ENCODE measurements at regions not wholly inside any gene's neighbourhood (a gene's known extent, or its start where the extent isn't known, plus 50 kb on each side); places are given as distances from the start of the nearest gene placed in this dataset.
"Not testable (repeated sequence)": the region's sequence is repeated elsewhere in the genome, so short reads cannot be mapped to it uniquely, and the experiment has no call there.

DNA sequence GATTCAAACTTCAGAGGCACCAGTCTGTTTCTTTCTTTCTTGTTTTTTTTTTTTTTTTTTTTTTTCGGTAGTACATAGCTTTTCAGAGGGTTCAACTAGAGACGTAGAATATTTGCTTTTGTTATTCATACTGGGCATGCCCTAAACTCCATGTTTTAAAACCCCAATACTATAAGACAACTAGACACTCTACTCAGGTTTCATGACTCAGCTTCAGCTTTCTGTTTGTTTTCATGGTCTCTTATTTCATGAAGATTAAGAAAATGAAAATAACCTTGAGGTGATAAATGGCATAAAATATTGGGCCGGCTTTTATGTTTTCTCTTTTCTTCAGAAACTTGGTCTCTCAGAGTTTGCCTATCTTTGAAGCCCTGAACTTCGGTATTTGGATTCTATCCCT is 2126.3 kb upstream of the ACO1 start:
- no peaks in the 10 kb centered on the region for H3K27me3 ChIP-seq
- intact Hi-C loops (cut with DNase I; ENCODE audit: low total_unique reads): no loop called here
- H3K36me3 ChIP-seq (ENCODE audit: low read depth, missing control alignments): no peaks in the 10 kb centered on the region
- WGBS, 2 donors: 52 to 58% methylated on average over 4 of the region's 4 CpGs
- no peak for TF ChIP-seq CTCF (IDR thresholded peaks at IDR 0.05)
- H3K4me1 ChIP-seq: no peaks in the 10 kb centered on the region
- no peak overlapping the region for H3K4me3 ChIP-seq
- no peak overlapping the region for H3K27ac ChIP-seq
- DNase-seq: no peak
- H3K9me3 ChIP-seq: no peaks in the 10 kb centered on the region

- Histone ChIP-seq H3K9me3 (no peaks in the 10 kb centered on the region), H3K4me1 (no peaks in the 10 kb centered on the region), H3K36me3 (ENCODE audit: low read depth, missing control alignments) (no peaks in the 10 kb centered on the region), H3K27ac (no peak overlapping the region), H3K27me3 (no peaks in the 10 kb centered on the region), H3K4me3 (no peak overlapping the region)
- 88 to 94% methylated on average over 1 of the region's 1 CpG for WGBS, 2 donors
- no peak for DNase-seq
- TF ChIP-seq CTCF (IDR thresholded peaks at IDR 0.05) (no peak), POLR2A (IDR thresholded peaks at IDR 0.05) (no peak)
- intact Hi-C loops (cut with DNase I; ENCODE audit: low total_unique reads): no loop called here
Measured at GRCh38 chr9:30280229-30280900, 2104.1 kb upstream of the ACO1 start.

- intact Hi-C loops (cut with DNase I; ENCODE audit: low total_unique reads): no loop called here
- Histone ChIP-seq H3K9me3 (no peaks in the 10 kb centered on the region), H3K27me3 (no peaks in the 10 kb centered on the region), H3K36me3 (ENCODE audit: low read depth, missing control alignments) (no peaks in the 10 kb centered on the region), H3K27ac (no peak overlapping the region), H3K4me3 (no peak overlapping the region), H3K4me1 (no peaks in the 10 kb centered on the region)
- DNase-seq: no peak
- TF ChIP-seq CTCF (IDR thresholded peaks at IDR 0.05) (no peak), POLR2A (IDR thresholded peaks at IDR 0.05) (no peak)
- 76 to 80% methylated on average over 2 of the region's 2 CpGs for WGBS, 2 donors
Measured at GRCh38 chr9:30289435-30289834, 2095.0 kb upstream of the ACO1 start.

- H3K9me3 ChIP-seq; H3K4me1 ChIP-seq; DNase-seq; intact Hi-C loops (cut with DNase I; ENCODE audit: low total_unique reads); H3K27ac ChIP-seq; H3K36me3 ChIP-seq (ENCODE audit: low read depth, missing control alignments); H3K4me3 ChIP-seq; H3K27me3 ChIP-seq: not testable (repeated sequence)
Measured at GRCh38 chr9:30292026-30292425, 2092.4 kb upstream of the ACO1 start.

DNA sequence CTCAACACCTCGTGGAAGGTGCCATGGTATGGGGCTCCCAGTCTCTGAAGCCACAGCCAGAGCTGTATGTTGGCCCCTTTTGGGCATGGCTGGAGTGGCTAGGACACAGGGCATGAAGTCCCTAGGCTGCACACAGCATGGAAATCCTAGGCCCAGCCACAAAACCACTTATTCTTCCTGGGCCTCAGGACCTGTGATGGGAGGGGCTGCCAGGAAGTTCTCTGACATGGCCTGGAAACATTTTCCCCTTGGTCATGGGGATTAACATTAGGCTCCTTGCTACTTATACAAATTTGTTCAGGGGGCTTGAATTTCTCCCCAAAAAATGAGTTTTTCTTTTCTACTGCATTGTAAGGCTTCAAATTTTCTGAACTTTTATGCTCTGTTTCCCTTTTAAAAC is 2091.2 kb upstream of the ACO1 start:
- Histone ChIP-seq H3K4me3 (no peak overlapping the region), H3K27me3 (no peaks in the 10 kb centered on the region), H3K4me1 (no peaks in the 10 kb centered on the region), H3K9me3 (no peaks in the 10 kb centered on the region), H3K36me3 (ENCODE audit: low read depth, missing control alignments) (no peaks in the 10 kb centered on the region), H3K27ac (no peak overlapping the region)
- 78 to 88% methylated on average over 1 of the region's 1 CpG for WGBS, 2 donors
- intact Hi-C loops (cut with DNase I; ENCODE audit: low total_unique reads): no loop called here
- TF ChIP-seq CTCF (IDR thresholded peaks at IDR 0.05) (no peak), POLR2A (IDR thresholded peaks at IDR 0.05) (no peak)
- no peak for DNase-seq

Measured in testis (tissue), 2 donors.